IMR-90 (cell line): ENCODE measurements at regions not wholly inside any gene's neighbourhood (a gene's known extent, or its start where the extent isn't known, plus 50 kb on each side); places are given as distances from the start of the nearest gene placed in this dataset.

Experiments used
- ATAC-seq: fragments of 200-7000 bp; cut with Tn5 transposase; 2 replicates; pipeline ENCODE4 v1.9.1; 2020; ENCODE audit warnings: low read depth, mild to moderate bottlenecking, moderate library complexity
- BruUV-seq: library from RNA; stranded (reverse); fragments of 400-500 nt; replicated peaks from 2 replicates; lab custom pipeline; 2021; lab: Mats Ljungman, UMichigan
- CTCF ChIA-PET: fragments of 300-600 bp; formaldehyde crosslinking; extraction: SDS; loops from one replicate; lab custom pipeline; 2021; ENCODE audit warnings: antibody characterized with exemption; lab: Yijun Ruan, JAX
- POLR2A ChIA-PET: fragments of 300-600 bp; sonication (Branson Sonifier 250); formaldehyde crosslinking; loops from one replicate; lab custom pipeline; 2022; ENCODE audit warnings: antibody characterized with exemption; ENCODE audit not compliant: unreplicated experiment; lab: Charles Lee
- DNase-seq: peaks from one replicate; pipeline ENCODE4 v3.0.0; 2013
- H2AFZ ChIP-seq: replicated peaks from 2 replicates; pipeline ENCODE3; 2013; ENCODE audit warnings: low read length, mild to moderate bottlenecking; ENCODE audit not compliant: poor library complexity
- H2AK5ac ChIP-seq: 2 replicates; pipeline ENCODE4 v1.6.1; 2013; ENCODE audit warnings: low read depth, low read length, inconsistent platforms
- H2AK9ac ChIP-seq: replicated peaks from 2 replicates; pipeline ENCODE3; 2013; ENCODE audit warnings: mild to moderate bottlenecking, low read depth, low read length, moderate library complexity; ENCODE audit not compliant: poor library complexity
- H2BK120ac ChIP-seq: 2 replicates; pipeline ENCODE4 v1.6.1; 2013; ENCODE audit warnings: low read depth, low read length, inconsistent platforms
- H2BK15ac ChIP-seq: 3 replicates; pipeline ENCODE4 v1.6.1; 2013; ENCODE audit warnings: low read depth, low read length, inconsistent platforms
- H2BK20ac ChIP-seq: 2 replicates; pipeline ENCODE4 v1.6.1; 2013; ENCODE audit warnings: low read depth, mild to moderate bottlenecking, inconsistent platforms, low read length, moderate library complexity
- H2BK5ac ChIP-seq: 2 replicates; pipeline ENCODE4 v1.6.1; 2013; ENCODE audit warnings: mild to moderate bottlenecking, low read depth, low read length, inconsistent platforms; ENCODE audit not compliant: poor library complexity, severe bottlenecking
- H3K14ac ChIP-seq: replicated peaks from 2 replicates; pipeline ENCODE4 v1.6.1; 2013; ENCODE audit warnings: low read depth, low read length, inconsistent platforms
- H3K18ac ChIP-seq: 2 replicates; pipeline ENCODE4 v1.6.1; 2013; ENCODE audit warnings: low read depth, low read length, control low read depth
- H3K23ac ChIP-seq: 2 replicates; pipeline ENCODE4 v1.6.1; 2013; ENCODE audit warnings: low read depth, low read length, inconsistent platforms
- H3K27ac ChIP-seq: 2 replicates; pipeline ENCODE4 v1.5.1; 2013; ENCODE audit warnings: mild to moderate bottlenecking, control low read depth, low read length; ENCODE audit not compliant: insufficient read depth
- H3K27me3 ChIP-seq: 2 replicates; pipeline ENCODE4 v1.6.1; 2013; ENCODE audit warnings: low read length; ENCODE audit not compliant: control insufficient read depth, insufficient read depth
- H3K36me3 ChIP-seq: 2 replicates; pipeline ENCODE4 v1.6.1; 2013; ENCODE audit warnings: low read length, mixed read lengths; ENCODE audit not compliant: control insufficient read depth, insufficient read depth
- H3K4ac ChIP-seq: 2 replicates; pipeline ENCODE4 v1.6.1; 2013; ENCODE audit warnings: low read depth, low read length, inconsistent platforms
- H3K4me1 ChIP-seq: 2 replicates; pipeline ENCODE4 v1.6.1; 2013; ENCODE audit warnings: low read length, mixed read lengths; ENCODE audit not compliant: control insufficient read depth, insufficient read depth
- H3K4me2 ChIP-seq: 2 replicates; pipeline ENCODE4 v1.6.1; 2013; ENCODE audit warnings: low read depth, mild to moderate bottlenecking, control low read depth, low read length, moderate library complexity
- H3K4me3 ChIP-seq: 2 replicates; pipeline ENCODE4 v1.5.1; 2013; ENCODE audit warnings: low read depth, mild to moderate bottlenecking, control low read depth, low read length, moderate library complexity; ENCODE audit not compliant: insufficient read depth
- H3K56ac ChIP-seq: 2 replicates; pipeline ENCODE4 v1.6.1; 2013; ENCODE audit warnings: low read length, inconsistent platforms; ENCODE audit not compliant: insufficient read depth; ENCODE audit errors: extremely low read depth
- H3K79me1 ChIP-seq, 2 experiments: 2 replicates each; pipeline ENCODE4 v1.6.1; 2013; ENCODE audit warnings: low read length in 2 of 2, inconsistent platforms in 1 of 2, low read depth in 1 of 2
- H3K9ac ChIP-seq: 2 replicates; pipeline ENCODE4 v1.6.1; 2013; ENCODE audit warnings: low read depth, low read length, control low read depth
- H3K9me1 ChIP-seq: 2 replicates; pipeline ENCODE4 v1.6.1; 2013; ENCODE audit warnings: low read length, inconsistent platforms; ENCODE audit not compliant: insufficient read depth
- H3K9me3 ChIP-seq: 2 replicates; pipeline ENCODE4 v1.6.1; 2013; ENCODE audit warnings: low read length; ENCODE audit not compliant: control insufficient read depth, insufficient read depth
- H4K20me1 ChIP-seq: 2 replicates; pipeline ENCODE4 v1.6.1; 2013; ENCODE audit warnings: low read length, inconsistent platforms; ENCODE audit not compliant: insufficient read depth
- H4K5ac ChIP-seq: 2 replicates; pipeline ENCODE4 v1.6.1; 2013; ENCODE audit warnings: mild to moderate bottlenecking, low read depth, low read length, control low read depth
- H4K8ac ChIP-seq, 2 experiments: 2 replicates each; pipeline ENCODE4 v1.6.1; 2013; ENCODE audit warnings: low read depth in 2 of 2, low read length in 2 of 2, control low read depth in 1 of 2, inconsistent platforms in 1 of 2
- H4K91ac ChIP-seq: 2 replicates; pipeline ENCODE4 v1.6.1; 2013; ENCODE audit warnings: low read depth, low read length, inconsistent platforms; ENCODE audit not compliant: insufficient read depth
- CHD1 ChIP-seq: IDR thresholded peaks from 2 replicates; pipeline ENCODE4 v1.6.1; 2012; ENCODE audit warnings: low read depth, low read length, improper control_type of control experiment
- NFE2L2 ChIP-seq: fragments of 150-350 bp; IDR thresholded peaks from 2 replicates; pipeline ENCODE4 v1.6.1; 2016; ENCODE audit warnings: low read depth, mild to moderate bottlenecking, low read length
- RCOR1 ChIP-seq: IDR thresholded peaks from 2 replicates; pipeline ENCODE4 v1.6.1; 2012; ENCODE audit warnings: mild to moderate bottlenecking, low read length, improper control_type of control experiment; ENCODE audit not compliant: insufficient replicate concordance
- RFX5 ChIP-seq: IDR thresholded peaks from 2 replicates; pipeline ENCODE4 v1.8.0; 2012; ENCODE audit warnings: low read depth, mild to moderate bottlenecking, low read length, moderate library complexity
- SMC3 ChIP-seq: fragments of 150-350 bp; IDR thresholded peaks from 2 replicates; pipeline ENCODE4 v1.6.1; 2016; ENCODE audit warnings: low read depth, mild to moderate bottlenecking, antibody characterized with exemption, low read length, moderate library complexity
- WGBS, 2 experiments: methylation state at CpG; one replicate each; pipeline versions ENCODE4 v1.1.5 to v1.1.7; 2013; ENCODE audit warnings: missing lambda C conversion rate in 2 of 2; ENCODE audit not compliant: insufficient read length in 1 of 2; ENCODE audit errors: extremely low coverage in 2 of 2; 5-methylcytosine and 5-hydroxymethylcytosine counted together
- dilution Hi-C: fragments of 300-500 bp; cut with HindIII; formaldehyde crosslinking; loops from one replicate; pipeline ENCODE4 v1.14.3; 2018; ENCODE audit warnings: low sequenced_read_pairs; ENCODE audit not compliant: unreplicated experiment
- in situ Hi-C: fragments of 300-500 bp; cut with MboI; formaldehyde crosslinking; loops from 3 replicates; pipeline ENCODE4 v1.14.3; 2019; ENCODE audit warnings: low sequenced_read_pairs, inconsistent platforms, mixed read lengths
- intact Hi-C: fragments of 100-400 bp; cut with micrococcal nuclease; formaldehyde crosslinking; loops from 2 replicates; pipeline ENCODE4 v1.10.0; 2022
- TF ChIP-seq, protein P1 (sequence below): fragments of 150-350 bp; IDR thresholded peaks from 2 replicates; pipeline ENCODE4 v1.6.1; 2016; ENCODE audit warnings: low read depth, mild to moderate bottlenecking, low read length, moderate library complexity, borderline replicate concordance
- TF ChIP-seq, protein P2 (sequence below): conservative IDR thresholded peaks from 2 replicates; pipeline ENCODE4 v1.5.1; 2012; ENCODE audit warnings: mild to moderate bottlenecking, low read depth, low read length, improper control_type of control experiment

DNA sequence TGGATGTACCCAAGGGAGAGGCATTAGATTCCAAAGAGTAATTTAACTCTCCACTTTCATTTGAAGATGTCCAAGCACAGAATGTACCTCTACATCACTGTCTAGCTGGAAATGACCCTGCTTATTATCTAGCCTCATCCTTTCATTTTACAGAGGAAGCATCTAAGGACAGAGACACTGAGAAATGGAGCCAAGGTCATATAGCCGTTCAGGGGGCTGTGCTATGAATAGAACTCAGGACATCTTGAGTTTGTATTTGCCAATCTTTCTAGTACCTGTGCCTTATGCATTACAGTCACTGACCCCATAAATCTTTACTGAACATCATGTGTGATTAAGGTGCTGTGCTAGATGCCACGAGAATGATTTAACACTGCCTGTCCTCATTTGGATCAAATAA, 138.2 kb upstream of the SPTLC3 start:
- POLR2A ChIA-PET: no interaction called here
- dilution Hi-C loops: no loop called here

More for the DNA sequence above, 138.2 kb upstream of the SPTLC3 start:
- in situ Hi-C loops: no loop called here
- Histone ChIP-seq H2BK5ac (no peak overlapping the region), H3K4me2 (no peak overlapping the region), H3K9me3 (no peaks in the 10 kb centered on the region), H4K8ac (no peak overlapping the region), H3K79me1 (no peaks in the 10 kb centered on the region), H3K9me1 (no peaks in the 10 kb centered on the region), H3K14ac (no peak overlapping the region), H2BK15ac (no peak overlapping the region), H4K5ac (no peak overlapping the region), H2AK9ac (no peak overlapping the region), H3K9ac (no peak overlapping the region), H2BK120ac (no peak overlapping the region), H3K27me3 (no peaks in the 10 kb centered on the region), H3K4me3 (no peak overlapping the region), H2AK5ac (no peak overlapping the region), H2BK20ac (no peak overlapping the region), H3K4ac (no peak overlapping the region), H2AFZ (no peak overlapping the region), H3K27ac (no peak overlapping the region), H3K23ac (no peak overlapping the region), H4K20me1 (no peaks in the 10 kb centered on the region), H3K36me3 (no peaks in the 10 kb centered on the region), H3K56ac (no peak overlapping the region), H3K18ac (no peak overlapping the region), H4K91ac (no peak overlapping the region), H3K4me1 (no peaks in the 10 kb centered on the region)
- no TSS peak for BruUV-seq
- no peak for TF ChIP-seq SMC3
- TF ChIP-seq, protein P1, sequence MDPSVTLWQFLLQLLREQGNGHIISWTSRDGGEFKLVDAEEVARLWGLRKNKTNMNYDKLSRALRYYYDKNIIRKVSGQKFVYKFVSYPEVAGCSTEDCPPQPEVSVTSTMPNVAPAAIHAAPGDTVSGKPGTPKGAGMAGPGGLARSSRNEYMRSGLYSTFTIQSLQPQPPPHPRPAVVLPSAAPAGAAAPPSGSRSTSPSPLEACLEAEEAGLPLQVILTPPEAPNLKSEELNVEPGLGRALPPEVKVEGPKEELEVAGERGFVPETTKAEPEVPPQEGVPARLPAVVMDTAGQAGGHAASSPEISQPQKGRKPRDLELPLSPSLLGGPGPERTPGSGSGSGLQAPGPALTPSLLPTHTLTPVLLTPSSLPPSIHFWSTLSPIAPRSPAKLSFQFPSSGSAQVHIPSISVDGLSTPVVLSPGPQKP: no peak
- TF ChIP-seq CHD1: no peak
- no peak for TF ChIP-seq RCOR1
- no peak for TF ChIP-seq RFX5
- TF ChIP-seq NFE2L2: no peak
- TF ChIP-seq, protein P2, sequence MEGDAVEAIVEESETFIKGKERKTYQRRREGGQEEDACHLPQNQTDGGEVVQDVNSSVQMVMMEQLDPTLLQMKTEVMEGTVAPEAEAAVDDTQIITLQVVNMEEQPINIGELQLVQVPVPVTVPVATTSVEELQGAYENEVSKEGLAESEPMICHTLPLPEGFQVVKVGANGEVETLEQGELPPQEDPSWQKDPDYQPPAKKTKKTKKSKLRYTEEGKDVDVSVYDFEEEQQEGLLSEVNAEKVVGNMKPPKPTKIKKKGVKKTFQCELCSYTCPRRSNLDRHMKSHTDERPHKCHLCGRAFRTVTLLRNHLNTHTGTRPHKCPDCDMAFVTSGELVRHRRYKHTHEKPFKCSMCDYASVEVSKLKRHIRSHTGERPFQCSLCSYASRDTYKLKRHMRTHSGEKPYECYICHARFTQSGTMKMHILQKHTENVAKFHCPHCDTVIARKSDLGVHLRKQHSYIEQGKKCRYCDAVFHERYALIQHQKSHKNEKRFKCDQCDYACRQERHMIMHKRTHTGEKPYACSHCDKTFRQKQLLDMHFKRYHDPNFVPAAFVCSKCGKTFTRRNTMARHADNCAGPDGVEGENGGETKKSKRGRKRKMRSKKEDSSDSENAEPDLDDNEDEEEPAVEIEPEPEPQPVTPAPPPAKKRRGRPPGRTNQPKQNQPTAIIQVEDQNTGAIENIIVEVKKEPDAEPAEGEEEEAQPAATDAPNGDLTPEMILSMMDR: no peak
- no peak for DNase-seq
- no peak for ATAC-seq
- CTCF ChIA-PET: no interaction called here
- no CpG with 5 or more reads among the region's 2 CpGs for WGBS, 2 experiments
- intact Hi-C loops: no loop called here
